GM12878 (cell line): ENCODE measurements at regions not wholly inside any gene's neighbourhood (a gene's known extent, or its start where the extent isn't known, plus 50 kb on each side); places are given as distances from the start of the nearest gene placed in this dataset.
A peak's percentile ranks its signal among the peaks of the same experiment; 100 is the strongest.

Experiments used
- ATAC-seq: fragments of 200-7000 bp; cut with Tn5 transposase; 3 replicates; pipeline ENCODE4 v1.9.1; 2020; ENCODE audit warnings: mild to moderate bottlenecking, moderate library complexity
- BruUV-seq: library from RNA; stranded (reverse); fragments of 400-500 nt; replicated peaks from 2 replicates; lab custom pipeline; 2021; lab: Mats Ljungman, UMichigan
- CTCF ChIA-PET: fragments of 300-600 bp; sonication (Branson Sonifier 250); formaldehyde crosslinking; extraction: SDS; loops from one replicate; lab custom pipeline; 2021; ENCODE audit warnings: inconsistent platforms; lab: Yijun Ruan, JAX
- POLR2A ChIA-PET: fragments of 350-600 bp; formaldehyde crosslinking; extraction: SDS; loops from one replicate; lab custom pipeline; 2021; ENCODE audit warnings: inconsistent platforms; lab: Charles Lee
- RAD21 ChIA-PET: fragments of 300-600 bp; sonication (Branson Sonifier 250); formaldehyde crosslinking; loops from one replicate; lab custom pipeline; 2023; ENCODE audit warnings: antibody characterized with exemption; ENCODE audit not compliant: unreplicated experiment; lab: Charles Lee
- SMC1A ChIA-PET: fragments of 300-600 bp; sonication (Branson Sonifier 250); formaldehyde crosslinking; loops from one replicate; lab custom pipeline; 2023; ENCODE audit not compliant: unreplicated experiment, uncharacterized antibody; lab: Charles Lee
- DNase-seq: peaks from one replicate; pipeline ENCODE4 v3.0.0-alpha.2; 2011; ENCODE audit warnings: low read depth, low spot score
- FAIRE-seq: peaks from 3 replicates; lab custom pipeline; 2011; peaks lifted over from hg19 to GRCh38; lab: Jason Lieb, UNC
- H2AFZ ChIP-seq: 2 replicates; pipeline ENCODE4 v1.6.0; 2011; ENCODE audit warnings: low read depth, low read length, control low read depth; ENCODE audit not compliant: control insufficient read depth
- H3K27ac ChIP-seq: 2 replicates; pipeline ENCODE4 v1.5.1; 2011; ENCODE audit warnings: control low read depth; ENCODE audit not compliant: control insufficient read depth, insufficient read depth
- H3K27me3 ChIP-seq, 2 experiments: replicated peaks in 1 of 2; 2 replicates each; pipeline versions ENCODE4 v1.6.0 to v1.6.1; 2011; ENCODE audit warnings: low read length in 1 of 2; ENCODE audit not compliant: control insufficient read depth in 2 of 2, insufficient read depth in 2 of 2
- H3K36me3 ChIP-seq, 2 experiments: 2 replicates each; pipeline ENCODE4 v1.5.1; 2011; ENCODE audit warnings: low read length in 1 of 2; ENCODE audit not compliant: control insufficient read depth in 2 of 2, insufficient read depth in 2 of 2
- H3K4me1 ChIP-seq: 2 replicates; pipeline ENCODE4 v1.6.1; 2011; ENCODE audit warnings: mild to moderate bottlenecking, low read length, moderate library complexity, mixed read lengths; ENCODE audit not compliant: control insufficient read depth, insufficient read depth
- H3K4me2 ChIP-seq: 2 replicates; pipeline ENCODE4 v1.6.0; 2011; ENCODE audit warnings: control low read depth; ENCODE audit not compliant: control insufficient read depth, insufficient read depth
- H3K4me3 ChIP-seq: fragments of 200-600 bp; sonication (generic); 2 replicates; pipeline ENCODE4 v1.5.1; 2016
- H3K79me2 ChIP-seq: 2 replicates; pipeline ENCODE4 v1.6.0; 2011; ENCODE audit warnings: low read length; ENCODE audit not compliant: control insufficient read depth, insufficient read depth
- H3K9ac ChIP-seq: 2 replicates; pipeline ENCODE4 v1.8.0; 2011; ENCODE audit warnings: low read length, control low read depth, mixed read lengths; ENCODE audit not compliant: control insufficient read depth, insufficient read depth
- H3K9me3 ChIP-seq: replicated peaks from 3 replicates; pipeline ENCODE4 v1.5.1; 2011; ENCODE audit warnings: mild to moderate bottlenecking, low read length; ENCODE audit not compliant: control insufficient read depth, insufficient read depth
- H4K20me1 ChIP-seq: 2 replicates; pipeline ENCODE4 v1.6.0; 2011; ENCODE audit not compliant: control insufficient read depth, insufficient read depth
- RUNX3 ChIP-seq: IDR thresholded peaks from 2 replicates; pipeline ENCODE4 v1.6.1; 2012; ENCODE audit warnings: low read length, inconsistent platforms
- WGBS: methylation state at CpG from one replicate; pipeline ENCODE4 v1.1.6; 2016; ENCODE audit warnings: low lambda C conversion rate; ENCODE audit not compliant: insufficient replicate concordance, insufficient coverage; ENCODE audit errors: missing lambda C conversion rate; 5-methylcytosine and 5-hydroxymethylcytosine counted together
- in situ Hi-C: fragments of 300-500 bp; cut with MboI; formaldehyde crosslinking; loops from 9 replicates; pipeline ENCODE4 v1.14.3; 2018; ENCODE audit warnings: mixed read lengths
- intact Hi-C: fragments of 100-400 bp; cut with micrococcal nuclease; formaldehyde crosslinking; loops from one replicate; pipeline ENCODE4 v1.14.2; 2022; ENCODE audit not compliant: unreplicated experiment
- TF ChIP-seq, protein P1 (sequence below): fragments of 450-650 bp; IDR thresholded peaks from 2 replicates; pipeline ENCODE4 v1.6.1; 2018; ENCODE audit warnings: borderline replicate concordance, mild to moderate bottlenecking; ENCODE audit not compliant: partially characterized antibody
- TF ChIP-seq, protein P2 (sequence below): IDR thresholded peaks from 2 replicates; pipeline ENCODE4 v1.6.1; 2011; ENCODE audit warnings: low read depth, low read length, improper control_type of control experiment, borderline replicate concordance

DNA sequence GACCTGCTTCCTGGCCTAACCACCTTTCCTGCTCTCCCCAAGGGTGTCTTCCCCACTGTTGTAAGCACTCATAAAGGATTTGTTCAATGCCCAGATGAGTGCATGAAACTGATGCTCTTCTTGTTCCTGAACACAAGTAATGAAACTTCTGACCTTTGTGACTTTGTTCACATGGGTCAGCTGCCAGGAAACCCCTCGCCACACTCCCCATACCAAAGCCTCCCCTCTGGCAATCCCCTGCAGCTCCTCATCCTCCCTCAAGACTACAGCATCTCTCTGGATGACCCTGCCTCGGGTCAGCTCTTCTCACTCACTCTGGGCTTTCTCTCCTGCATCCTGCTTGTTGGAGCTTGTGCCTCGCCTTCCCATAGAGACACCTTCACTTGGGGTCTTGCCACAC is 72.2 kb upstream of the SPTLC1 start:
- WGBS, result 4% methylated on average over 3 of the region's 3 CpGs
- Histone ChIP-seq H3K27ac (no peak overlapping the region), H3K9ac (no peak overlapping the region), H3K79me2 (no peaks in the 10 kb centered on the region), H2AFZ (no peak overlapping the region), H3K9me3 (no peaks in the 10 kb centered on the region), H3K36me3 (no peaks in the 10 kb centered on the region), H3K4me1 (peaks cover 4% of the 10 kb centered on the region), H4K20me1 (no peaks in the 10 kb centered on the region), H3K4me3 (no peak overlapping the region), H3K27me3 (no peaks in the 10 kb centered on the region), H3K4me2 (no peak overlapping the region)
- CTCF ChIA-PET, result interaction anchor here (0.6 to 2.3 kb wide), 2 partner anchors 18 to 47 kb away, joined by 3 to 8 read pairs; no protein-coding TSS in a partner anchor
- peak; percentile 74 for ATAC-seq
- POLR2A ChIA-PET, result no interaction called here
- SMC1A ChIA-PET, result interaction anchor here (1.1 kb wide), 1 partner anchor 47 kb away, joined by 5 read pairs; no protein-coding TSS in a partner anchor
- in situ Hi-C loops, result no loop called here
- TF ChIP-seq, protein P1, sequence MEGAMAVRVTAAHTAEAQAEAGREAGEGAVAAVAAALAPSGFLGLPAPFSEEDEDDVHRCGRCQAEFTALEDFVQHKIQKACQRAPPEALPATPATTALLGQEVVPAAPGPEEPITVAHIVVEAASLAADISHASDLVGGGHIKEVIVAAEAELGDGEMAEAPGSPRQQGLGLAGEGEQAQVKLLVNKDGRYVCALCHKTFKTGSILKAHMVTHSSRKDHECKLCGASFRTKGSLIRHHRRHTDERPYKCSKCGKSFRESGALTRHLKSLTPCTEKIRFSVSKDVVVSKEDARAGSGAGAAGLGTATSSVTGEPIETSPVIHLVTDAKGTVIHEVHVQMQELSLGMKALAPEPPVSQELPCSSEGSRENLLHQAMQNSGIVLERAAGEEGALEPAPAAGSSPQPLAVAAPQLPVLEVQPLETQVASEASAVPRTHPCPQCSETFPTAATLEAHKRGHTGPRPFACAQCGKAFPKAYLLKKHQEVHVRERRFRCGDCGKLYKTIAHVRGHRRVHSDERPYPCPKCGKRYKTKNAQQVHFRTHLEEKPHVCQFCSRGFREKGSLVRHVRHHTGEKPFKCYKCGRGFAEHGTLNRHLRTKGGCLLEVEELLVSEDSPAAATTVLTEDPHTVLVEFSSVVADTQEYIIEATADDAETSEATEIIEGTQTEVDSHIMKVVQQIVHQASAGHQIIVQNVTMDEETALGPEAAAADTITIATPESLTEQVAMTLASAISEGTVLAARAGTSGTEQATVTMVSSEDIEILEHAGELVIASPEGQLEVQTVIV, result no peak
- TF ChIP-seq, protein P2, sequence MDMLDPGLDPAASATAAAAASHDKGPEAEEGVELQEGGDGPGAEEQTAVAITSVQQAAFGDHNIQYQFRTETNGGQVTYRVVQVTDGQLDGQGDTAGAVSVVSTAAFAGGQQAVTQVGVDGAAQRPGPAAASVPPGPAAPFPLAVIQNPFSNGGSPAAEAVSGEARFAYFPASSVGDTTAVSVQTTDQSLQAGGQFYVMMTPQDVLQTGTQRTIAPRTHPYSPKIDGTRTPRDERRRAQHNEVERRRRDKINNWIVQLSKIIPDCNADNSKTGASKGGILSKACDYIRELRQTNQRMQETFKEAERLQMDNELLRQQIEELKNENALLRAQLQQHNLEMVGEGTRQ, result no peak
- TF ChIP-seq RUNX3, result no peak; the same call in 1 of the 2 replicates
- FAIRE-seq, result no peak
- BruUV-seq, result no TSS peak
- RAD21 ChIA-PET, result no interaction called here
- no peak for DNase-seq
- intact Hi-C loops, result no loop called here
